D721Med (cell line): ENCODE measurements at regions not wholly inside any gene's neighbourhood (a gene's known extent, or its start where the extent isn't known, plus 50 kb on each side); places are given as distances from the start of the nearest gene placed in this dataset.

Experiments
- DNase-seq: peaks from one replicate; pipeline ENCODE4 v3.0.0; 2011; ENCODE audit warnings: low spot score; ENCODE audit not compliant: insufficient read length
- FAIRE-seq: peaks from 2 replicates; lab custom pipeline; 2011; peaks lifted over from hg19 to GRCh38; lab: Jason Lieb, UNC
- CTCF ChIP-seq: IDR thresholded peaks from 2 replicates; pipeline ENCODE4 v1.5.1; 2012; ENCODE audit warnings: mild to moderate bottlenecking, control low read depth; ENCODE audit not compliant: insufficient read depth; ENCODE audit errors: missing control alignments

DNA sequence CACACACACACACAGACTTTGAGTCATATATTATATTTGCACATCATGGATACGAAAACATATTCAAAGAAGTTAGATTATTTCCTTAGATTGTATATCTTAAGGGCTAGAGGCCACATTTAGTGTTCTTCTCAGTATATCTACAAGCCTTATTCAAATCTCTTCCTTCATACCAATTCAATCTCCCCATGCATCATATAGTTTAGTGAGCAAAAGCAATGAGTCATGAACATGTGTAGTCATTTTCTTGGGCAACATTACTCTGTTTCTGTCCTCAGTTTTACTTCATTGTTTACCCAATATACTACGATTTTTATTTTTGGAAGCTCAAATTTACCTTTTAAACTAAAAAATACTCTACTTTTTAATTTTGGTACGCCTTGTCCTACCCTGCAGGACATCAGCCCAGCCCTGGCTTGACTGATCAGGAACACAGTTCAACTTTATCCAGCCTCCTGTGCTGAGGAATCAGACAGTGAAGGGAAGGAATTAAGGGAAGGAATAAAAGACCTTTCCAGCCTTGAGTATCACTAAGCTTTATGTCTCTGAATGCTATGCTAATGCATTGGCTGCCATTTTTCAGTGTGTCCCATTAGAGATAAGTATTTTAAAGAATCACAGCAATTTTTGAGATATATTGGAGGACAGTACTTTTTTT lies 101.7 kb upstream of the FST start:
- DNase-seq: no peak
- FAIRE-seq: no peak
- TF ChIP-seq CTCF: no peak

DNA sequence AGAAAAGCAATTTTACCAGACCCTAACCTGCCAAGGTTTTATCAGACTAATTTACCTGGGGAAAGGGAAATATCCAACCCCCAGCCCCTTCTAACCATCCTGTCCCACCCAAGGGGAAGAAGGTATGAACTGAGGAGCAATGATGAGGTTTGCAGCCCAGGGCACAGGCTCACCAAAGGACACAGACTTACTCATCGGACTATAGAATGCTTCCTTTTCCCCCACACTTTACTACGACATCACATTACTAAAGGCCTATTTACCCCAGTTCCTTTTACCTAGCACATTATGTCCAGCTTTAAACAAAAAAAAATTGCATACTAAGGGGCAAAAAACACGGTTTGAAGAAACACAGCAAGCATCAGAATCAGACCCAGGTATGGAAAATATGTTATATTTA lies 94.1 kb upstream of the FST start:
- no peak for TF ChIP-seq CTCF
- FAIRE-seq (no peak), DNase-seq (no peak)

GRCh38 chr5:53389093-53389492 lies 91.3 kb upstream of the FST start:
- no peak for DNase-seq
- TF ChIP-seq CTCF: no peak
- FAIRE-seq: no peak

GRCh38 chr5:53392073-53392472 lies 88.4 kb upstream of the FST start:
- no peak for TF ChIP-seq CTCF
- FAIRE-seq (no peak), DNase-seq (no peak)

DNA sequence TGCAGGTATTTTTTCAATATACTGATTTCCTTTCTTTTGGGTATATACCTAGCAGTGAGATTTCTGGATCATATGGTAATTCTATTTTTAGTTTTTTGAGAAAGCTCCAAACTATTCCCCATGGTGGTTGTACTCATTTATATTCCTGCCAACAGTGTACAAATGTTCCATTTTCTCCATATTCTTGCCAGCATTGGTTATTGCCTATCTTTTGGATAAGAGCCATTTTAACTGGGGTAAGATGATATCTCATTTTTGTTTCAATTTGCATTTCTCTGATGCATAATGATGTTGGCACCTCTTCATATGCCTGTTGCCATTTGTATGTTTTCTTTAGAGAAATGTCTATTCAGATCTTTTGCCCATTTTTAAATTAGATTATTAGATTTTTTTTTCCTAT lies 85.6 kb upstream of the FST start:
- FAIRE-seq (no peak), DNase-seq (no peak)
- no peak for TF ChIP-seq CTCF

GRCh38 chr5:53397141-53397757 lies 83.2 kb upstream of the FST start:
- DNase-seq (no peak), FAIRE-seq (no peak)
- TF ChIP-seq CTCF: no peak

DNA sequence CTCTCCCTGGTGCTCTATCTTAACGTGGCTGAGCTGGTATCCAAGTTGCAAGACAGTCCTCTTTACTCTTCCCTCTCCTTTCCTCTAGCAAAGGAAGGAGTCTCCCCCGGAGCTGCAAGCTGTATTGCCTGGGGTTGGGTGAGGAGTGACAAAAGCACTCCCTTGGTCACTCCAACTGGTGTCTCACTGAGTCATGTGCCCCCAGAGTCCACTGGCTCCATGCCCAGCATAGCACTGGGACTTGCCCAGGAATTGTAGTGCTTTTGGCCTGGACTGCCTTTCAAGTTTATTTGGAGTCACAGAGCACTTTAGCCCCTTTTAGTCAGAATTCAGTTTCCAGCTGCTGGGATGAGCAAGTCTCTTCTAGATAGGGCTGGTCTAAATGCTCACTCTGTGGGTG lies 82.6 kb upstream of the FST start:
- no peak for TF ChIP-seq CTCF
- DNase-seq (no peak), FAIRE-seq (no peak)
